ENCODE measurements at regions not wholly inside any gene's neighbourhood (a gene's known extent, or its start where the extent isn't known, plus 50 kb on each side); places are given as distances from the start of the nearest gene placed in this dataset.

DNA sequence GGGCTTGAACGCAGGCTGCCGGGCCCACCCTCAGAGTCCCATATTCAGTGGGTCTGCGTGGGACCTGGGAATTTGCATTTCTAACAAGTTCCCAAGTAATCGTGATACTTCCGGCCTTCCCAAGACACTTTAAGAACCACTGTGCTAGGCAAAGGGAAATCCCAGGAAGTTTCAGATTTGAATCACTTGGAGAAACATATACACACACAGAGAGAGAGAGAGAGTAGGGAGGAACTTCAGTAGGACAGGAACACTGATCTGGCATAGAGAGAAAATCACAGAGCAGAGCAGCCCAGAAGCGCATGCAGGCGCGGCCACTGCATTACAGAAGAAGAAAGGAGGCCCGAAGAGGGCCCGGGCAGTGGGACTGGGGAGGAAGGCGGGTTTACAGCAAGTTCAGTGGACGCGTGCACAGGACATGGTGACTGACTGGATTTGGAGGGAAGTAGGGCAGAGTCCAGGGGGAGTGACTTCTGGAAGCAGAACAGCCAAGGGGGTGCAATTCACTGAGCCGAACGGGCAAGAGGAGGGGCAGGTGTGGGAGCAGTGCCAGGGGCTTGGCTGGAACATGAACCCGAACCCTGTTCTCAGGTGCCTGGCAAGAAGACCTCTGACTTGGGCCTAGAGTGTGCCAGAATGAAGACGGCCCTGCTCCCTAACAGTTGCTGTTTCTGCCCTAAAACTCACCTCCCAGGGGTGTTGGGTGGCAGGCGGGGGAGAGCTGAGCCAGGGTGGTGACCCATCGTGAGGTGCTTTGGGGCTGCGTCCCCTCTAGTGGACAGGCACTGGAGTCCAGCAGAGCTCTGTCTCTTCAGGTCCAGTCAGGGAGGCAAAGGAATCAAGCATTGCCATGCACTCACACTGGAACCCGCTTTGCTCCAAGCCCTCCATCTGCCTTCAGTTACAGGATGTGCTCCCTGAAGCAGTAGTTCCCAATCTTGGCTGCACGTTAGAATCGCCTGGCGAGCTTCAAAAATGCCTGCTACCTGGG lies 101.3 kb upstream of the HES1 start:
- TF ChIP-seq POLR2AphosphoS5 (IDR thresholded peaks at IDR 0.05; ENCODE audit: low read depth, low read length): no peak
- no peak for TF ChIP-seq POLR2A (IDR thresholded peaks at IDR 0.05; ENCODE audit: low read depth, low read length)
- no peak for TF ChIP-seq TAF1 (IDR thresholded peaks at IDR 0.05; ENCODE audit: low read depth, low read length)
- TF ChIP-seq SPI1 (IDR thresholded peaks at IDR 0.05; ENCODE audit: low read depth, low read length): no peak
- TF ChIP-seq PAX5 (IDR thresholded peaks at IDR 0.05; ENCODE audit: insufficient read depth, low read length, severe bottlenecking): no peak
- no peak for TF ChIP-seq POU2F2 (IDR thresholded peaks at IDR 0.05; ENCODE audit: low read depth, low read length)
